Thyroid gland (tissue), 4 donors: ENCODE measurements at regions not wholly inside any gene's neighbourhood (a gene's known extent, or its start where the extent isn't known, plus 50 kb on each side); places are given as distances from the start of the nearest gene placed in this dataset.

Source experiments
- DNase-seq, 2 donors: peaks; one replicate each; pipeline ENCODE4 v3.0.0-alpha.2; 2019
- H3K27ac ChIP-seq, 3 donors: fragments of 200-600 bp; sonication (generic); 1 replicate in 2 of 3; 2 replicates in 1 of 3; pipeline ENCODE4 v1.5.1; 2016 to 2019; ENCODE audit warnings: mild to moderate bottlenecking in 1 of 3, moderate library complexity in 1 of 3
- H3K27me3 ChIP-seq: fragments of 200-600 bp; sonication (generic); one replicate; pipeline ENCODE4 v1.5.1; 2019
- H3K36me3 ChIP-seq, 2 donors: fragments of 200-600 bp; sonication (generic); one replicate each; pipeline ENCODE4 v1.5.1; 2016 to 2019
- H3K4me1 ChIP-seq, 2 donors: fragments of 200-600 bp; sonication (generic); one replicate each; pipeline ENCODE4 v1.5.1; 2017 to 2019
- H3K4me3 ChIP-seq, 3 donors: fragments of 200-600 bp; sonication (generic); replicated peaks in 1 of 3; 1 replicate in 2 of 3; 2 replicates in 1 of 3; pipeline ENCODE4 v1.5.1; 2016; ENCODE audit warnings: mild to moderate bottlenecking in 1 of 3
- H3K9me3 ChIP-seq: fragments of 200-600 bp; sonication (generic); one replicate; pipeline ENCODE4 v1.5.1; 2017
- CTCF ChIP-seq, 6 experiments: fragments of 200-600 bp in 3 of 6; fragments of 450-650 bp in 3 of 6; sonication (generic) in 3 of 6; IDR thresholded peaks; one replicate each; pipeline ENCODE4 v1.5.1; 2016 to 2019; ENCODE audit warnings: antibody characterized with exemption in 6 of 6, mild to moderate bottlenecking in 2 of 6, inconsistent platforms in 1 of 6, moderate library complexity in 1 of 6
- POLR2A ChIP-seq, 2 donors: fragments of 450-650 bp; IDR thresholded peaks; one replicate each; pipeline ENCODE4 v1.6.1; 2017; ENCODE audit warnings: antibody characterized with exemption in 2 of 2, mild to moderate bottlenecking in 2 of 2, moderate library complexity in 1 of 2
- WGBS, 2 donors: methylation state at CpG; one replicate each; pipeline ENCODE4 v1.1.5; 2017; 5-methylcytosine and 5-hydroxymethylcytosine counted together
- intact Hi-C: fragments of 100-400 bp; cut with DNase I; formaldehyde crosslinking; loops from one replicate; pipeline ENCODE4 v1.15.1; 2023

DNA sequence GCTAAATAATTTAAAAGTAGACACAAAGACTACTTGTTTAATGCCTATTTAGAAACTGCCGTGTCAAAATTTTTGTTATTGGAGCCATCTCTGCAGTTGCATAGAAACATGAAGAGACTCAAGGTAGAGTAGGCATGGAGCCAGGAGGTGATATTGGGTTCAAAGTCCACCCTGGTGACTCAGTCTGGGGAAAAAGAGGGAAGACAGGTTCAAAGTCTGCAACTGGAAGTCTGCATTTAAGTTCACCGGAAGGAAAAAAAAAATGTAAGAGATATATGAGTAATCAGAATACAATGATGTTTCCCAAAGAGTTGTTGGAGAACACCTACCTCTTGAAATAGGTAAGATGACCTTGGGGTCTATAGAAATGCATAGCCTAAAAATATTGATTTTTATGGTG lies 67.4 kb upstream of the QRFPR start:
- DNase-seq, result no peak
- WGBS, 2 donors, result 92 to 94% methylated on average over 2 of the region's 2 CpGs
- Histone ChIP-seq H3K27me3 (no peaks in the 10 kb centered on the region), H3K4me1 (no peaks in the 10 kb centered on the region), H3K27ac (no peak overlapping the region), H3K4me3 (no peak overlapping the region), H3K36me3 (no peaks in the 10 kb centered on the region), H3K9me3 (no peaks in the 10 kb centered on the region)
- TF ChIP-seq CTCF (IDR thresholded peaks at IDR 0.05) (no peak), POLR2A (IDR thresholded peaks at IDR 0.05) (no peak)
- intact Hi-C loops, result no loop called here

DNA sequence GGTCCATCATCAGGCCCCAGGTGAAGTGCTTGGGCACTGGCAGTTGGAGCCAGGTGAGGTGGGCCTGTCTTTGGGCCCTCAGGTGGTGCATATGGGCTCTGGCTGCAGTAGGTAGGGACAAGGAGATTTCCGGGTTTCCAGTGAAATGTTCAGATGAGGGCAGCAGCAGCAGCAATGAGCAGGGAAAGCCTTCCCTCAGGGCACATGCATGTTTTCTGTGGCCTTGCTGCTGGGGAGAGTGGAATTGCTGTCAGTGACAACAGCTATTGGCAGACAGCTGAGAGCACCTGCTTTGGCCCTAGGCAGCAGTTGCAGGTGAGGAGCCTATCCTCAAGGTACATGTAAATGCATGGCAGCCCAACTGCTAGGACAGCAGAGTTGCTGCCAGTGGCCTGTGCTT lies 58.9 kb upstream of the QRFPR start:
- 83 to 100% methylated on average over 1 of the region's 1 CpG for WGBS, 2 donors
- intact Hi-C loops, result no loop called here
- H3K27me3 ChIP-seq, result no peaks in the 10 kb centered on the region

More for the DNA sequence above, 58.9 kb upstream of the QRFPR start:
- no peaks in the 10 kb centered on the region for H3K36me3 ChIP-seq
- no peak overlapping the region for H3K27ac ChIP-seq
- DNase-seq, result no peak
- H3K4me1 ChIP-seq, result no peaks in the 10 kb centered on the region
- H3K4me3 ChIP-seq, result no peak overlapping the region
- H3K9me3 ChIP-seq, result no peaks in the 10 kb centered on the region
- TF ChIP-seq CTCF (IDR thresholded peaks at IDR 0.05) (no peak), POLR2A (IDR thresholded peaks at IDR 0.05) (no peak)
